Colonic mucosa (tissue), 4 donors: ENCODE measurements at regions not wholly inside any gene's neighbourhood (a gene's known extent, or its start where the extent isn't known, plus 50 kb on each side); places are given as distances from the start of the nearest gene placed in this dataset.

Experiments used
- DNase-seq: peaks from one replicate; pipeline ENCODE4 v3.0.0-alpha.2; 2020
- H3K27ac ChIP-seq: fragments of 200-600 bp; one replicate; pipeline ENCODE4 v1.8.0; 2021
- H3K27me3 ChIP-seq: fragments of 200-600 bp; one replicate; pipeline ENCODE4 v1.8.0; 2021
- H3K36me3 ChIP-seq: fragments of 200-600 bp; one replicate; pipeline ENCODE4 v1.8.0; 2021
- H3K4me1 ChIP-seq: fragments of 200-600 bp; one replicate; pipeline ENCODE4 v1.8.0; 2021; ENCODE audit warnings: mild to moderate bottlenecking
- H3K4me3 ChIP-seq: fragments of 200-600 bp; one replicate; pipeline ENCODE4 v1.8.0; 2021
- H3K9ac ChIP-seq, 2 donors: one replicate each; pipeline ENCODE4 v1.7.0; 2013; ENCODE audit warnings: control low read depth in 2 of 2, low read depth in 2 of 2, low read length in 2 of 2
- H3K9me3 ChIP-seq: fragments of 200-600 bp; one replicate; pipeline ENCODE4 v1.8.0; 2021
- intact Hi-C: fragments of 100-400 bp; cut with DNase I; formaldehyde crosslinking; loops from one replicate; pipeline ENCODE4 v1.14.1; 2022
- TF ChIP-seq, protein P1 (sequence below): fragments of 200-600 bp; IDR thresholded peaks from one replicate; pipeline ENCODE4 v1.8.0; 2022; ENCODE audit warnings: antibody characterized with exemption, mild to moderate bottlenecking
- donor health status: healthy.
- donor health status: DM: no; HTN: no; CAD: no.
- donor health status: DM: no; HTN: no; CAD: no.

- no peak for DNase-seq
- no peaks in the 10 kb centered on the region for H3K9me3 ChIP-seq
- no peaks in the 10 kb centered on the region for H3K27me3 ChIP-seq
- no peak overlapping the region for H3K9ac ChIP-seq
- H3K27ac ChIP-seq, result no peak overlapping the region
- TF ChIP-seq, protein P1, sequence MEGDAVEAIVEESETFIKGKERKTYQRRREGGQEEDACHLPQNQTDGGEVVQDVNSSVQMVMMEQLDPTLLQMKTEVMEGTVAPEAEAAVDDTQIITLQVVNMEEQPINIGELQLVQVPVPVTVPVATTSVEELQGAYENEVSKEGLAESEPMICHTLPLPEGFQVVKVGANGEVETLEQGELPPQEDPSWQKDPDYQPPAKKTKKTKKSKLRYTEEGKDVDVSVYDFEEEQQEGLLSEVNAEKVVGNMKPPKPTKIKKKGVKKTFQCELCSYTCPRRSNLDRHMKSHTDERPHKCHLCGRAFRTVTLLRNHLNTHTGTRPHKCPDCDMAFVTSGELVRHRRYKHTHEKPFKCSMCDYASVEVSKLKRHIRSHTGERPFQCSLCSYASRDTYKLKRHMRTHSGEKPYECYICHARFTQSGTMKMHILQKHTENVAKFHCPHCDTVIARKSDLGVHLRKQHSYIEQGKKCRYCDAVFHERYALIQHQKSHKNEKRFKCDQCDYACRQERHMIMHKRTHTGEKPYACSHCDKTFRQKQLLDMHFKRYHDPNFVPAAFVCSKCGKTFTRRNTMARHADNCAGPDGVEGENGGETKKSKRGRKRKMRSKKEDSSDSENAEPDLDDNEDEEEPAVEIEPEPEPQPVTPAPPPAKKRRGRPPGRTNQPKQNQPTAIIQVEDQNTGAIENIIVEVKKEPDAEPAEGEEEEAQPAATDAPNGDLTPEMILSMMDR, result no peak
- intact Hi-C loops, result no loop called here
- H3K4me3 ChIP-seq, result no peak overlapping the region
- H3K36me3 ChIP-seq, result no peaks in the 10 kb centered on the region
- H3K4me1 ChIP-seq, result no peaks in the 10 kb centered on the region
Measured at GRCh38 chr1:113283914-113284313, 106.4 kb upstream of the MAGI3 start.

- Histone ChIP-seq H3K36me3 (no peaks in the 10 kb centered on the region), H3K27ac (no peak overlapping the region), H3K4me1 (no peaks in the 10 kb centered on the region), H3K9ac (no peak overlapping the region), H3K27me3 (no peaks in the 10 kb centered on the region), H3K4me3 (no peak overlapping the region), H3K9me3 (no peaks in the 10 kb centered on the region)
- DNase-seq, result no peak
- TF ChIP-seq, protein P1, result no peak
- intact Hi-C loops, result no loop called here
Measured at GRCh38 chr1:113286156-113286555, 104.2 kb upstream of the MAGI3 start.

- intact Hi-C loops, result no loop called here
- no peaks in the 10 kb centered on the region for H3K36me3 ChIP-seq
- TF ChIP-seq, protein P1, result no peak
- H3K4me1 ChIP-seq, result no peaks in the 10 kb centered on the region
- H3K4me3 ChIP-seq, result no peak overlapping the region
- no peaks in the 10 kb centered on the region for H3K27me3 ChIP-seq
- peak overlapping the region; percentile 18 for H3K27ac ChIP-seq
- H3K9me3 ChIP-seq, result no peaks in the 10 kb centered on the region
- H3K9ac ChIP-seq, result no peak overlapping the region
- DNase-seq, result no peak
Measured at GRCh38 chr1:113291777-113292602, 98.3 kb upstream of the MAGI3 start.

- H3K4me3 ChIP-seq, result no peak overlapping the region
- no peaks in the 10 kb centered on the region for H3K27me3 ChIP-seq
- no peak for DNase-seq
- intact Hi-C loops, result no loop called here
- TF ChIP-seq, protein P1, result no peak
- no peaks in the 10 kb centered on the region for H3K36me3 ChIP-seq
- H3K27ac ChIP-seq, result no peak overlapping the region
- H3K4me1 ChIP-seq, result no peaks in the 10 kb centered on the region
- H3K9ac ChIP-seq, result no peak overlapping the region
- no peaks in the 10 kb centered on the region for H3K9me3 ChIP-seq
Measured at GRCh38 chr1:113292603-113293255, 97.6 kb upstream of the MAGI3 start.

DNA sequence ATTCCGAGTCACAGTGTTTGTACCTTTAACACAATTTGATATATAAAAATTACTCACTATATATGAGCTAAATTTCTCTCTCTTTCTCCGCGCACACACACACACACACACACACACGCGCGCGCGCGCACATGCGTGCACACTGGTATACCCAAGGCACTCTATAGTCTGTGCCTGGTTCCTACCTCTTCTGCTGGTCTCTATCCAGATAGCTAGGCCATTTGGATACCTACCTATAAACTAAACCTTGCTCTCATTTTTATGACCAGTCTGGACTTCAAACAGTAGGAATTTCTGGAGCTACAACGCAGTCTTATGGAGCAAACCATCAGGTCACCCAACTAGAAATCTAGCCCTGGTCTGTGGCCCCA, 97.1 kb upstream of the MAGI3 start:
- TF ChIP-seq, protein P1, result no peak
- H3K27ac ChIP-seq, result no peak overlapping the region
- H3K4me3 ChIP-seq, result no peak overlapping the region
- H3K27me3 ChIP-seq, result no peaks in the 10 kb centered on the region
- H3K36me3 ChIP-seq, result no peaks in the 10 kb centered on the region
- intact Hi-C loops, result no loop called here
- DNase-seq, result no peak
- no peak overlapping the region for H3K9ac ChIP-seq
- no peaks in the 10 kb centered on the region for H3K4me1 ChIP-seq
- H3K9me3 ChIP-seq, result no peaks in the 10 kb centered on the region
